GM19372 (cell line): ENCODE measurements at regions not wholly inside any gene's neighbourhood (a gene's known extent, or its start where the extent isn't known, plus 50 kb on each side); places are given as distances from the start of the nearest gene placed in this dataset.
A peak's percentile ranks its signal among the peaks of the same experiment; 100 is the strongest.

Experiments used
- ATAC-seq: cut with Tn5 transposase; IDR thresholded peaks from one replicate; pipeline ENCODE4 v1.9.1; 2021; ENCODE audit warnings: mild to moderate bottlenecking, low read depth, moderate library complexity; ENCODE audit not compliant: unreplicated experiment

GRCh38 chr13:73733706-73734105 is 400.5 kb downstream of the KLF12 start:
- no peak for ATAC-seq

GRCh38 chr13:73732350-73732749 is 401.9 kb downstream of the KLF12 start:
- ATAC-seq = no peak

GRCh38 chr13:73731564-73731963 is 402.6 kb downstream of the KLF12 start:
- ATAC-seq = no peak

- no peak for ATAC-seq
Observed at GRCh38 chr13:73730014-73730413, 404.2 kb downstream of the KLF12 start.

- ATAC-seq = no peak
Observed at GRCh38 chr13:73729046-73729445, 405.2 kb downstream of the KLF12 start.

- peak; percentile 68 for ATAC-seq
Observed at GRCh38 chr13:73722120-73722519, 412.1 kb downstream of the KLF12 start.

- no peak for ATAC-seq
Observed at GRCh38 chr13:73721571-73721970, 412.6 kb downstream of the KLF12 start.

- no peak for ATAC-seq
Observed at GRCh38 chr13:73720216-73720840, 413.9 kb downstream of the KLF12 start.

GRCh38 chr13:73718246-73718645 is 416.0 kb downstream of the KLF12 start:
- ATAC-seq = no peak

- ATAC-seq = no peak
Observed at GRCh38 chr13:73717632-73718031, 416.6 kb downstream of the KLF12 start.

GRCh38 chr13:73715911-73716510 is 418.2 kb downstream of the KLF12 start:
- peak; percentile 45 for ATAC-seq

GRCh38 chr13:73715114-73715910 is 418.9 kb downstream of the KLF12 start:
- ATAC-seq = peak; percentile 64

GRCh38 chr13:73714522-73714921 is 419.7 kb downstream of the KLF12 start:
- ATAC-seq = no peak

- peak; percentile 93 for ATAC-seq
Observed at GRCh38 chr13:73708393-73708985, 425.7 kb downstream of the KLF12 start.

- no peak for ATAC-seq
Observed at GRCh38 chr13:73704587-73704986, 429.6 kb downstream of the KLF12 start.

- ATAC-seq = no peak
Observed at GRCh38 chr13:73703606-73704005, 430.6 kb downstream of the KLF12 start.

- peak; percentile 54 for ATAC-seq
Observed at GRCh38 chr13:73702419-73703071, 431.7 kb downstream of the KLF12 start.

- no peak for ATAC-seq
Observed at GRCh38 chr13:73701160-73701559, 433.0 kb downstream of the KLF12 start.

- no peak for ATAC-seq
Observed at GRCh38 chr13:73698859-73699258, 435.3 kb downstream of the KLF12 start.

GRCh38 chr13:73697166-73697565 is 437.0 kb downstream of the KLF12 start:
- ATAC-seq = no peak

- ATAC-seq = no peak
Observed at GRCh38 chr13:73696713-73697112, 437.5 kb downstream of the KLF12 start.
